ENCODE measurements at regions not wholly inside any gene's neighbourhood (a gene's known extent, or its start where the extent isn't known, plus 50 kb on each side); places are given as distances from the start of the nearest gene placed in this dataset.

- DNase-seq (ENCODE audit: extremely low spot score in 2 of 2): no peak
Measured at GRCh38 chr5:174229068-174229467, 183.6 kb downstream of the NSG2 start.

GRCh38 chr5:174229514-174230370, 184.2 kb downstream of the NSG2 start:
- H3K36me3 ChIP-seq: no peaks in the 10 kb centered on the region
- no peak for DNase-seq (ENCODE audit: extremely low spot score in 2 of 2)
- H3K4me1 ChIP-seq: no peaks in the 10 kb centered on the region
- no peaks in the 10 kb centered on the region for H3K9me3 ChIP-seq
- H3K27me3 ChIP-seq: no peaks in the 10 kb centered on the region
- intact Hi-C loops (cut with DNase I): no loop called here
- TF ChIP-seq CTCF (IDR thresholded peaks at IDR 0.05) (no peak), POLR2A (IDR thresholded peaks at IDR 0.05) (no peak), POLR2AphosphoS5 (IDR thresholded peaks at IDR 0.05; ENCODE audit: insufficient read depth in 1 of 2, low read depth in 1 of 2) (no peak)
- no peak overlapping the region for H3K4me3 ChIP-seq
- no peak overlapping the region for H3K27ac ChIP-seq

More at GRCh38 chr5:174229068-174229467, 183.6 kb downstream of the NSG2 start:
- no peaks in the 10 kb centered on the region for H3K9me3 ChIP-seq
- H3K27me3 ChIP-seq: no peaks in the 10 kb centered on the region
- no peaks in the 10 kb centered on the region for H3K36me3 ChIP-seq
- TF ChIP-seq POLR2A (IDR thresholded peaks at IDR 0.05) (no peak), POLR2AphosphoS5 (IDR thresholded peaks at IDR 0.05; ENCODE audit: insufficient read depth in 1 of 2, low read depth in 1 of 2) (no peak), CTCF (IDR thresholded peaks at IDR 0.05) (no peak)
- H3K4me1 ChIP-seq: no peaks in the 10 kb centered on the region
- H3K4me3 ChIP-seq: no peak overlapping the region
- intact Hi-C loops (cut with DNase I): no loop called here
- no peak overlapping the region for H3K27ac ChIP-seq

- no peak overlapping the region for H3K4me3 ChIP-seq
- no peaks in the 10 kb centered on the region for H3K4me1 ChIP-seq
- no peaks in the 10 kb centered on the region for H3K9me3 ChIP-seq
- no peaks in the 10 kb centered on the region for H3K27me3 ChIP-seq
- intact Hi-C loops (cut with DNase I): no loop called here
- DNase-seq (ENCODE audit: extremely low spot score in 2 of 2): no peak
- no peaks in the 10 kb centered on the region for H3K36me3 ChIP-seq
- no peak for TF ChIP-seq CTCF (IDR thresholded peaks at IDR 0.05)
- TF ChIP-seq POLR2A (IDR thresholded peaks at IDR 0.05): no peak
- TF ChIP-seq POLR2AphosphoS5 (IDR thresholded peaks at IDR 0.05; ENCODE audit: insufficient read depth in 1 of 2, low read depth in 1 of 2): no peak
- H3K27ac ChIP-seq: no peak overlapping the region
Measured at GRCh38 chr5:174231956-174232487, 186.5 kb downstream of the NSG2 start.

- no peaks in the 10 kb centered on the region for H3K27me3 ChIP-seq
- no peaks in the 10 kb centered on the region for H3K4me1 ChIP-seq
- no peak overlapping the region for H3K27ac ChIP-seq
- H3K9me3 ChIP-seq: no peaks in the 10 kb centered on the region
- no peak for DNase-seq (ENCODE audit: extremely low spot score in 2 of 2)
- H3K4me3 ChIP-seq: no peak overlapping the region
- intact Hi-C loops (cut with DNase I): no loop called here
- H3K36me3 ChIP-seq: no peaks in the 10 kb centered on the region
- no peak for TF ChIP-seq CTCF (IDR thresholded peaks at IDR 0.05)
- TF ChIP-seq POLR2AphosphoS5 (IDR thresholded peaks at IDR 0.05; ENCODE audit: insufficient read depth in 1 of 2, low read depth in 1 of 2): no peak
- TF ChIP-seq POLR2A (IDR thresholded peaks at IDR 0.05): no peak
Measured at GRCh38 chr5:174234388-174234787, 188.9 kb downstream of the NSG2 start.
